ENCODE measurements at regions not wholly inside any gene's neighbourhood (a gene's known extent, or its start where the extent isn't known, plus 50 kb on each side); places are given as distances from the start of the nearest gene placed in this dataset.

DNA sequence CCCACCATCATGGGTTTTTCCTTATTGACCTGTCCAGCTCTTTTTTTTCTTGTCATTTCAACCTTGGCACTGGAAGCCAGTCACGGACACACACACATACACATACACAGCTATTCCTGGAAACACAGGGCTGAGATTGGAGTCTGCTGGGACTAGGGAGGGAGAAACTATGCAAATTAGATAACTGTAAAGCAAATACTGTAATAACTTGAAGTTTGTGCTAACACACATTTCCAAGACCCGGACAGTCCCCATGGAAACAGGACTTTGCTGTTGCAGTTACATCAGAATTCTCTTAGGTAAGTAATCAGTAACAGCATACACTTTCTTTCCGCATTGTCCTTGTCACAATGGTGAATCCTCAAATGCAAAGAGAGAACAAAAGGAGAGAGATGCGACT is 304.4 kb downstream of the KBTBD8 start:
- DNase-seq (ENCODE audit: low read depth), result no peak
- TF ChIP-seq CTCF (conservative IDR thresholded peaks at IDR 0.05; ENCODE audit: low read length), result no peak

DNA sequence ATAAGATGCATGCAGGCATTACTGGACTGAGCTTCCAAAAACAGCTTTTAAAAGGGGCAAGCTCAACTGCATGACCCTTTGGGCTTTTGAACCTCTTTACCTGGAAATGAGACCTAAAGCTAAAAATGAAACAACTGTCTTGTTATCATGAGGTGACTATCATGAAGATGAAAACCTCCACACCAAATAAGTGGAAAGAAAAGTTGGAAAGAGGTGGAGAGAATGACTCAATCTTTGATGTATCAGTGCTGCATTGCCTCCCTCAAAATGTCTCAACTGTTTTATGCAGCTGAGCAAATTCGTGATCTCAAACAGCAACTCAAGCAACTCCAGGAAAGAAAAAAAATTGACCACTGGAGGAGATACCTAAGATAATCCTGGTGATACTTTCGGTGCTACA is 307.1 kb downstream of the KBTBD8 start:
- H3K4me3 ChIP-seq (ENCODE audit: low read length), result no peak overlapping the region
- no peak for DNase-seq (ENCODE audit: low read depth)
- TF ChIP-seq CTCF (conservative IDR thresholded peaks at IDR 0.05; ENCODE audit: low read length), result no peak

More for the DNA sequence above, 304.4 kb downstream of the KBTBD8 start:
- H3K4me3 ChIP-seq (ENCODE audit: low read length), result no peak overlapping the region

GRCh38 chr3:67305922-67306321 is 307.8 kb downstream of the KBTBD8 start:
- no peak for TF ChIP-seq CTCF (conservative IDR thresholded peaks at IDR 0.05; ENCODE audit: low read length)
- no peak for DNase-seq (ENCODE audit: low read depth)
- H3K4me3 ChIP-seq (ENCODE audit: low read length), result no peak overlapping the region

GRCh38 chr3:67311440-67311839 is 313.3 kb downstream of the KBTBD8 start:
- no peak for TF ChIP-seq CTCF (conservative IDR thresholded peaks at IDR 0.05; ENCODE audit: low read length)
- no peak for DNase-seq (ENCODE audit: low read depth)
- no peak overlapping the region for H3K4me3 ChIP-seq (ENCODE audit: low read length)

GRCh38 chr3:67312155-67312554 is 314.0 kb downstream of the KBTBD8 start:
- H3K4me3 ChIP-seq (ENCODE audit: low read length), result no peak overlapping the region
- TF ChIP-seq CTCF (conservative IDR thresholded peaks at IDR 0.05; ENCODE audit: low read length), result no peak
- no peak for DNase-seq (ENCODE audit: low read depth)

- no peak overlapping the region for H3K4me3 ChIP-seq (ENCODE audit: low read length)
- no peak for TF ChIP-seq CTCF (conservative IDR thresholded peaks at IDR 0.05; ENCODE audit: low read length)
- no peak for DNase-seq (ENCODE audit: low read depth)
Measured at GRCh38 chr3:67318162-67318561, 320.1 kb downstream of the KBTBD8 start.

- H3K4me3 ChIP-seq (ENCODE audit: low read length), result no peak overlapping the region
- no peak for DNase-seq (ENCODE audit: low read depth)
- no peak for TF ChIP-seq CTCF (conservative IDR thresholded peaks at IDR 0.05; ENCODE audit: low read length)
Measured at GRCh38 chr3:67324554-67324953, 326.4 kb downstream of the KBTBD8 start.

All from AG10803 (cell line).